Heart left ventricle (tissue), 16 donors: ENCODE measurements at regions not wholly inside any gene's neighbourhood (a gene's known extent, or its start where the extent isn't known, plus 50 kb on each side); places are given as distances from the start of the nearest gene placed in this dataset.

Experiments
- ATAC-seq, 4 donors: fragments of 200-7000 bp; cut with Tn5 transposase; one replicate each; pipeline ENCODE4 v1.9.1; 2020 to 2022; ENCODE audit warnings: moderate library complexity in 4 of 4, mild to moderate bottlenecking in 3 of 4, moderate number of reproducible peaks in 1 of 4
- DNase-seq, 5 donors: peaks; one replicate each; pipeline ENCODE4 v3.0.0-alpha.2; 2020
- H3K27ac ChIP-seq, 12 donors: fragments of 200-600 bp; sonication (generic) in 4 of 12; one replicate each; pipeline versions ENCODE4 v1.5.0 to v1.8.0; 2016 to 2022; ENCODE audit warnings: mild to moderate bottlenecking in 2 of 12
- H3K27me3 ChIP-seq, 9 donors: fragments of 200-600 bp; sonication (generic) in 2 of 9; one replicate each; pipeline versions ENCODE4 v1.5.1 to v1.8.0; 2016 to 2022; ENCODE audit warnings: mild to moderate bottlenecking in 3 of 9
- H3K36me3 ChIP-seq, 9 donors: fragments of 200-600 bp; sonication (generic) in 2 of 9; one replicate each; pipeline versions ENCODE4 v1.5.0 to v1.8.0; 2018 to 2022; ENCODE audit warnings: mild to moderate bottlenecking in 2 of 9
- H3K4me1 ChIP-seq, 12 donors: fragments of 200-600 bp; sonication (generic) in 4 of 12; one replicate each; pipeline versions ENCODE4 v1.5.0 to v1.8.0; 2016 to 2022; ENCODE audit warnings: mild to moderate bottlenecking in 3 of 12
- H3K4me3 ChIP-seq, 12 donors: fragments of 200-600 bp; sonication (generic) in 4 of 12; one replicate each; pipeline versions ENCODE4 v1.5.0 to v1.8.0; 2017 to 2022; ENCODE audit warnings: mild to moderate bottlenecking in 9 of 12, moderate library complexity in 4 of 12
- H3K9me3 ChIP-seq, 12 donors: fragments of 200-600 bp; sonication (generic) in 4 of 12; one replicate each; pipeline versions ENCODE4 v1.5.0 to v1.8.0; 2016 to 2022; ENCODE audit warnings: mild to moderate bottlenecking in 1 of 12
- CTCF ChIP-seq, 12 donors: fragments of 200-600 bp; sonication (generic) in 4 of 12; IDR thresholded peaks; one replicate each; pipeline versions ENCODE4 v1.5.0 to v1.8.0; 2018 to 2022; ENCODE audit warnings: antibody characterized with exemption in 12 of 12, mild to moderate bottlenecking in 5 of 12
- POLR2A ChIP-seq, 2 donors: fragments of 450-650 bp; IDR thresholded peaks; one replicate each; pipeline ENCODE4 v1.6.1; 2017; ENCODE audit warnings: antibody characterized with exemption in 2 of 2, mild to moderate bottlenecking in 2 of 2, moderate library complexity in 2 of 2
- WGBS, 4 donors: extraction: QIAGEN DNeasy Blood & Tissue Kit in 2 of 4; methylation state at CpG; one replicate each; pipeline versions ENCODE4 v1.1.5 to v1.1.7; 2013 to 2018; 5-methylcytosine and 5-hydroxymethylcytosine counted together
- intact Hi-C, 10 donors: fragments of 100-400 bp; cut with DNase I; formaldehyde crosslinking; loops; one replicate each; pipeline versions ENCODE4 v1.11.1 to v1.14.2; 2022
- donor health status: ischemic (EF 13 %, LVEDD 7.1; RV severe dilation, severe dysfunction).
- donor health status: healthy with polysubstance abuse.
- donor health status: DM: no; HTN: yes; CAD: no.
- donor health status: DM: no; HTN: no; CAD: no.
- donor health status: ischemic (EF 25% LVEDD 6.9; RV normal size, moderate dysfunction).
- donor health status: ischemic (EF 25% LVEDD 5.7; RV mildly dilated, moderate dysfunction).
- donor health status: healthy.
- donor health status: DM: yes; HTN: yes; CAD: no.
- donor health status: ischemic (EF 35%, LVEDD 5.7; RV mildly dilated, moderate dysfunction).
- donor health status: nonischemic (EF 11% LVEDD 7.7; RV severe dilation, severe dysfunction).
- donor health status: DM: yes; HTN: yes; CAD: no.
- donor health status: PGD.
- donor health status: ischemic (EF 29% LVEDD 5.4; RV normal size, mild dysfunction).
- donor health status: nonischemic (EF 23%, LVEDD 6.1; RV moderate dilation, normal function).

GRCh38 chr10:98328163-98328562, 60.2 kb upstream of the LOXL4 start:
- TF ChIP-seq POLR2A (IDR thresholded peaks at IDR 0.05) (no peak), CTCF (IDR thresholded peaks at IDR 0.05) (no peak)
- H3K27me3 ChIP-seq: peaks cover 0 to 6% (median 0%) of the 10 kb centered on the region in 9 donors
- intact Hi-C loops: no loop called here
- ATAC-seq (peak in 2 of 4 donors; percentile 20 to 25), DNase-seq (no peak)
- 64 to 72% (median 66%) methylated on average over 3 of the region's 3 CpGs for WGBS, 4 donors
- H3K4me1 ChIP-seq: peaks cover 0 to 18% (median 5%) of the 10 kb centered on the region in 12 donors
- no peaks in the 10 kb centered on the region for H3K36me3 ChIP-seq
- H3K27ac ChIP-seq: no peak overlapping the region
- H3K4me3 ChIP-seq: no peak overlapping the region
- H3K9me3 ChIP-seq: peaks cover 0 to 5% (median 0%) of the 10 kb centered on the region in 12 donors

GRCh38 chr10:98326621-98327027, 58.6 kb upstream of the LOXL4 start:
- TF ChIP-seq CTCF (IDR thresholded peaks at IDR 0.05): no peak
- TF ChIP-seq POLR2A (IDR thresholded peaks at IDR 0.05): no peak
- Histone ChIP-seq H3K9me3 (peaks cover 0 to 5% (median 0%) of the 10 kb centered on the region in 12 donors), H3K27me3 (peaks cover 0 to 6% (median 0%) of the 10 kb centered on the region in 9 donors), H3K36me3 (no peaks in the 10 kb centered on the region), H3K27ac (peak overlapping the region in 3 of 12 donors; percentile 13 to 24 (median 18)), H3K4me1 (peaks cover 0 to 28% (median 11%) of the 10 kb centered on the region in 12 donors), H3K4me3 (no peak overlapping the region)
- ATAC-seq (peak in 3 of 4 donors; percentile 39 to 49 (median 43)), DNase-seq (peak in 2 of 5 donors; percentile 48 to 51)
- WGBS, 4 donors: 31 to 43% (median 34%) methylated on average over 12 to 15 of the region's 15 CpGs
- intact Hi-C loops: no loop called here

- no peak for TF ChIP-seq CTCF (IDR thresholded peaks at IDR 0.05)
- TF ChIP-seq POLR2A (IDR thresholded peaks at IDR 0.05): no peak
- intact Hi-C loops: loop anchor here in 1 of 10 donors (1.0 kb wide), 1 partner anchor 38 kb away; no protein-coding TSS in a partner anchor
- H3K36me3 ChIP-seq: no peaks in the 10 kb centered on the region
- ATAC-seq (peak; percentile 91 to 94 (median 93)), DNase-seq (peak; percentile 70 to 89 (median 86))
- peak overlapping the region in 7 of 12 donors; percentile 6 to 49 (median 35) for H3K27ac ChIP-seq
- H3K4me3 ChIP-seq: no peak overlapping the region
- WGBS, 4 donors: 53 to 75% (median 62%) methylated on average over 4 of the region's 4 CpGs
- H3K4me1 ChIP-seq: peaks cover 0 to 28% (median 11%) of the 10 kb centered on the region in 12 donors
- peaks cover 0 to 2% (median 0%) of the 10 kb centered on the region in 12 donors for H3K9me3 ChIP-seq
- peaks cover 0 to 6% (median 0%) of the 10 kb centered on the region in 9 donors for H3K27me3 ChIP-seq
Measured at GRCh38 chr10:98323221-98324164, 55.5 kb upstream of the LOXL4 start.

GRCh38 chr10:98321186-98321780, 53.3 kb upstream of the LOXL4 start:
- intact Hi-C loops: no loop called here
- Histone ChIP-seq H3K36me3 (no peaks in the 10 kb centered on the region), H3K27me3 (no peaks in the 10 kb centered on the region), H3K9me3 (no peaks in the 10 kb centered on the region), H3K4me1 (peaks cover 0 to 29% (median 19%) of the 10 kb centered on the region in 12 donors), H3K4me3 (no peak overlapping the region), H3K27ac (no peak overlapping the region)
- no peak for ATAC-seq
- 88 to 90% (median 88%) methylated on average over 18 of the region's 18 CpGs for WGBS, 4 donors
- no peak for DNase-seq
- TF ChIP-seq CTCF (IDR thresholded peaks at IDR 0.05) (no peak), POLR2A (IDR thresholded peaks at IDR 0.05) (no peak)
